ENCODE measurements at regions not wholly inside any gene's neighbourhood (a gene's known extent, or its start where the extent isn't known, plus 50 kb on each side); places are given as distances from the start of the nearest gene placed in this dataset.

- intact Hi-C loops (cut with DNase I): no loop called here
- TF ChIP-seq CTCF (IDR thresholded peaks at IDR 0.05): no peak
- no peak for DNase-seq
- 45 to 58% (median 49%) methylated on average over 3 of the region's 3 CpGs for WGBS, 4 donors
- no peaks in the 10 kb centered on the region for H3K9me3 ChIP-seq (replicated peaks in 1 of 3)
- H3K4me3 ChIP-seq: no peak overlapping the region
- H3K4me1 ChIP-seq (replicated peaks in 1 of 2): no peaks in the 10 kb centered on the region
- no peak overlapping the region for H3K27ac ChIP-seq
- no peaks in the 10 kb centered on the region for H3K27me3 ChIP-seq
- H3K36me3 ChIP-seq (replicated peaks in 1 of 2): no peaks in the 10 kb centered on the region
Measured at GRCh38 chr4:104967034-104967401, 179.7 kb upstream of the TET2 start.

GRCh38 chr4:104969394-104970082 is 177.1 kb upstream of the TET2 start:
- Histone ChIP-seq H3K4me3 (no peak overlapping the region), H3K36me3 (replicated peaks in 1 of 2) (no peaks in the 10 kb centered on the region), H3K27me3 (no peaks in the 10 kb centered on the region), H3K4me1 (replicated peaks in 1 of 2) (no peaks in the 10 kb centered on the region), H3K9me3 (replicated peaks in 1 of 3) (no peaks in the 10 kb centered on the region), H3K27ac (no peak overlapping the region)
- intact Hi-C loops (cut with DNase I): no loop called here
- TF ChIP-seq CTCF (IDR thresholded peaks at IDR 0.05): no peak
- no peak for DNase-seq
- WGBS, 4 donors: 39 to 43% (median 40%) methylated on average over 3 of the region's 3 CpGs

GRCh38 chr4:104971462-104971861 is 175.2 kb upstream of the TET2 start:
- Histone ChIP-seq H3K27me3 (no peaks in the 10 kb centered on the region), H3K4me3 (no peak overlapping the region), H3K27ac (no peak overlapping the region), H3K36me3 (replicated peaks in 1 of 2) (no peaks in the 10 kb centered on the region), H3K9me3 (replicated peaks in 1 of 3) (no peaks in the 10 kb centered on the region), H3K4me1 (replicated peaks in 1 of 2) (no peaks in the 10 kb centered on the region)
- no peak for DNase-seq
- intact Hi-C loops (cut with DNase I): no loop called here
- no peak for TF ChIP-seq CTCF (IDR thresholded peaks at IDR 0.05)
- TF ChIP-seq POLR2A (IDR thresholded peaks at IDR 0.05): no peak
- 73 to 80% (median 77%) methylated on average over 2 of the region's 2 CpGs for WGBS, 4 donors

GRCh38 chr4:104973708-104974107 is 173.0 kb upstream of the TET2 start:
- no peaks in the 10 kb centered on the region for H3K27me3 ChIP-seq
- H3K36me3 ChIP-seq (replicated peaks in 1 of 2): no peaks in the 10 kb centered on the region
- no peak for TF ChIP-seq CTCF (IDR thresholded peaks at IDR 0.05)
- H3K4me3 ChIP-seq: no peak overlapping the region
- WGBS, 4 donors: 48 to 61% (median 58%) methylated on average over 2 of the region's 2 CpGs
- no peaks in the 10 kb centered on the region for H3K9me3 ChIP-seq (replicated peaks in 1 of 3)
- H3K4me1 ChIP-seq (replicated peaks in 1 of 2): no peaks in the 10 kb centered on the region
- intact Hi-C loops (cut with DNase I): no loop called here
- no peak for DNase-seq
- H3K27ac ChIP-seq: no peak overlapping the region

Data from adrenal gland (tissue), 9 donors.